Karpas-422 (cell line): ENCODE measurements at regions not wholly inside any gene's neighbourhood (a gene's known extent, or its start where the extent isn't known, plus 50 kb on each side); places are given as distances from the start of the nearest gene placed in this dataset.

Experiments used
- DNase-seq: peaks from one replicate; pipeline ENCODE4 v3.0.0-alpha.2; 2015
- H2AFZ ChIP-seq: fragments of 200-600 bp; sonication (generic); 2 replicates; pipeline ENCODE4 v1.6.1; 2014; ENCODE audit warnings: antibody characterized with exemption, low read length, mixed read lengths
- H3K27ac ChIP-seq: fragments of 200-600 bp; sonication (generic); 2 replicates; pipeline ENCODE4 v1.5.1; 2014; ENCODE audit warnings: mild to moderate bottlenecking, low read length, moderate library complexity
- H3K27me3 ChIP-seq: fragments of 200-600 bp; sonication (generic); 2 replicates; pipeline ENCODE4 v1.6.1; 2014; ENCODE audit warnings: low read length, mixed read lengths
- H3K36me3 ChIP-seq: fragments of 200-600 bp; sonication (generic); 2 replicates; pipeline ENCODE4 v1.6.1; 2014; ENCODE audit warnings: low read length, mixed read lengths; ENCODE audit not compliant: insufficient read depth
- H3K4me1 ChIP-seq: fragments of 200-600 bp; sonication (generic); 2 replicates; pipeline ENCODE4 v1.6.1; 2014; ENCODE audit warnings: mild to moderate bottlenecking, low read length, mixed read lengths
- H3K4me2 ChIP-seq: fragments of 200-600 bp; sonication (generic); 2 replicates; pipeline ENCODE4 v1.6.1; 2014; ENCODE audit warnings: low read length, low read depth, mild to moderate bottlenecking; ENCODE audit not compliant: poor library complexity, severe bottlenecking
- H3K4me3 ChIP-seq: fragments of 200-600 bp; sonication (generic); 2 replicates; pipeline ENCODE4 v1.5.1; 2014; ENCODE audit warnings: mild to moderate bottlenecking, antibody characterized with exemption, low read length, mixed read lengths
- H3K79me2 ChIP-seq: fragments of 200-600 bp; sonication (generic); 2 replicates; pipeline ENCODE4 v1.6.1; 2014; ENCODE audit warnings: mild to moderate bottlenecking, low read length, mixed read lengths
- H3K9ac ChIP-seq: fragments of 200-600 bp; sonication (generic); 2 replicates; pipeline ENCODE4 v1.6.0; 2014; ENCODE audit warnings: low read length
- H3K9me2 ChIP-seq: fragments of 200-600 bp; sonication (generic), shearing (Covaris generic); replicated peaks from 2 replicates; pipeline ENCODE4 v1.6.0; 2014; ENCODE audit warnings: mild to moderate bottlenecking, low read length, moderate library complexity; ENCODE audit not compliant: insufficient read depth
- H3K9me3 ChIP-seq: fragments of 300-700, 200-600 bp; sonication (generic); 2 replicates; pipeline ENCODE4 v1.6.1; 2014; ENCODE audit warnings: low read length, mixed read lengths
- H4K20me1 ChIP-seq: fragments of 200-600 bp; sonication (generic); 2 replicates; pipeline ENCODE4 v1.6.1; 2014; ENCODE audit warnings: mild to moderate bottlenecking, antibody characterized with exemption, low read length, low read depth; ENCODE audit not compliant: insufficient read depth

DNA sequence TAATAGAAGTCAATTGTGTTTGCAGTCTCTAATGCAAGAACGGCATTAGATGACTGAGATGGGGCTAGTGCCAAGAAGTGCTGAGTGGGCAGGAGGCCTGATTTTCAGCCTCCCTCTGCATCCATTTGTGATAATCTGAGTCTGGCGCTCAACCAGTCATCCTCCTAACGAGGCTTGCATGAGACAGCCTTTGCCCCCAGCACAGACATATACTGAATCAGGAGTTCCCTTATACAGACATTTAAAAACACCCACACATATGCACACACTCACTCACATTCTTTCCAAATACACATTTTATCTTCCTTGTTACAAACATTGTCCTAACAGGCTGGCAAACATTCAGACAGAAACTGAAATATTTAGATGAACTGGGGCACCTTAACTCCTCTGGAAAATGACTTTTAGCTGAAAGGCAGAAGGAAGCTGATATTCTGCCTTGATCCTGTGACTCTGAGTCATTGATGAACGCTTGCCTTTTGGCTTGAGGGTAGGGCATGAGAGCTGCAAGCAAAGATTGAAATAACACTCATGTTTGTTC lies 562.3 kb downstream of the DHX35 start:
- Histone ChIP-seq H3K27ac (peak overlapping the region; percentile 62), H4K20me1 (no peaks in the 10 kb centered on the region), H3K9ac (no peak overlapping the region), H3K79me2 (no peaks in the 10 kb centered on the region), H3K9me3 (no peaks in the 10 kb centered on the region), H3K9me2 (no peaks in the 10 kb centered on the region), H3K36me3 (no peaks in the 10 kb centered on the region), H3K4me3 (no peak overlapping the region), H3K27me3 (no peaks in the 10 kb centered on the region), H3K4me1 (peaks cover 39% of the 10 kb centered on the region), H2AFZ (peak overlapping the region; percentile 83), H3K4me2 (no peak overlapping the region)
- no peak for DNase-seq

- H3K27ac ChIP-seq: peak overlapping the region; percentile 62
- no peaks in the 10 kb centered on the region for H3K36me3 ChIP-seq
- H3K9me2 ChIP-seq: no peaks in the 10 kb centered on the region
- peak overlapping the region; percentile 23; the same call in 1 of the 2 replicates for H2AFZ ChIP-seq
- no peaks in the 10 kb centered on the region for H3K27me3 ChIP-seq
- peak; percentile 48 for DNase-seq
- no peaks in the 10 kb centered on the region for H3K79me2 ChIP-seq
- H3K4me2 ChIP-seq: peak overlapping the region; percentile 46
- peak overlapping the region; percentile 10; the same call in 1 of the 2 replicates for H3K4me3 ChIP-seq
- peak overlapping the region; percentile 22; the same call in 1 of the 2 replicates for H3K9ac ChIP-seq
- no peaks in the 10 kb centered on the region for H3K9me3 ChIP-seq
- no peaks in the 10 kb centered on the region for H4K20me1 ChIP-seq
- H3K4me1 ChIP-seq: peaks cover 32% of the 10 kb centered on the region
Observed at GRCh38 chr20:39523405-39523804, 561.3 kb downstream of the DHX35 start.

DNA sequence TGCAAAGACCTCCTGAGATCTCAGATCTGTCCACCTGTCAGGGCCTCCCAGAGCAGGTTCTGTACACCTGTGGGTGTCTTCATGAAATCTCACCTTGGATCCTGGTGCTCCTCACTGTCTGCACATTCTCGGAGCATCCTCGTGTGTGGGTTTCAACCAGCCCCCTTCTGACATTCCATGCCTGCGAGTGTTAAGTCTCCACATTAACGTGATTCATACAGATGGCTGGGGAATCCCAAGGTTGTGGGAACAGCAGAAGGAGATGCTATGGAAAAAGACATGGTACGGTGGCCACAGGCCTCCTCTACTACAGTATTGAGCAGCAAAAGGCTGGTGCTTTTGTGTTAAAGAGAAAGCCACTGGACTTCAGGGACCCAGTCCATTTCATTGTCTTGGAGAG lies 556.5 kb downstream of the DHX35 start:
- peaks cover 39% of the 10 kb centered on the region for H3K4me1 ChIP-seq
- no peak overlapping the region for H3K4me3 ChIP-seq
- H3K9ac ChIP-seq: no peak overlapping the region
- no peaks in the 10 kb centered on the region for H4K20me1 ChIP-seq
- H3K9me3 ChIP-seq: no peaks in the 10 kb centered on the region
- no peaks in the 10 kb centered on the region for H3K79me2 ChIP-seq
- H3K36me3 ChIP-seq: no peaks in the 10 kb centered on the region
- H3K4me2 ChIP-seq: no peak overlapping the region
- H3K9me2 ChIP-seq: no peaks in the 10 kb centered on the region
- no peak for DNase-seq
- no peak overlapping the region for H3K27ac ChIP-seq
- no peak overlapping the region for H2AFZ ChIP-seq
- no peaks in the 10 kb centered on the region for H3K27me3 ChIP-seq

DNA sequence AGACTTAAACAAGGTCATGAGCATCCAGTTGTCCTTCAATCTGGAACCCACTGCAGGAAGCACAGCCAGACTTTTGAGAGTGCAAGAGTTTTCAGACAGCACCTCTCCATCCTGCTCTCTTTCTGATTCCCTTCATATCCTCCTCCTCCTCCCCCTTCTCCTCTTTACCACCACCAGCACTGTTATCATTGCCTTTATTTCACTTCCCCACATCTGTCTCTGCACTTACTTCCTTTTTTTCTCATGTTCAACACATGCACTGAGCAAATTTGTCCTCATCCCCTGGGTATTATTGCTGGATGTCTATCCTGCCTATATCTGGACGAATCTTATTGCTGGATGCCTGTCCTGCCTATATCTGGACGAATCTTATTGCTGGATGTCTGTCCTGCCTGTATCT lies 554.8 kb downstream of the DHX35 start:
- Histone ChIP-seq H3K9ac (peak overlapping the region; percentile 40), H3K79me2 (no peaks in the 10 kb centered on the region)
- DNase-seq: peak; percentile 80

DNA sequence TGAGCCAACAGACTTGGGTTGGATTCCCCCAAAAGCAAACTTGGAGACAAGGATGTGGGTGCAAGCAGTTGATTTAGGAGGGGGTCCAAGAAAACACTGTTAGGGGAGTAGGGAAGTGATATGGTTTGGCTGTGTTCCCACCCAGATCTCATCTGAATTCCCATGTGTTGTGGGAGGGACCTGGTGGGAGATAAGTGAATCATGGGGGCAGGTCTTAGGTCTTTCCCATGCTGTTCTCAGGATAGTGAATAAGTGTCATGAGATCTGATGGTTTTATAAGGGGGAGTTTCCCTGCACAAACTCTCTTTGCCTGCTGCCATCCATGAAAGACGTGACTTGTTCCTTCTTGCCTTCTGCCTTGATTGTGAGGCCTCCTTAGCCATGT lies 542.6 kb downstream of the DHX35 start:
- no peak overlapping the region for H3K4me2 ChIP-seq

More for the DNA sequence above, 554.8 kb downstream of the DHX35 start:
- Histone ChIP-seq H3K9me3 (no peaks in the 10 kb centered on the region), H3K4me1 (peaks cover 22% of the 10 kb centered on the region), H3K27ac (peak overlapping the region; percentile 76), H3K27me3 (no peaks in the 10 kb centered on the region), H3K9me2 (no peaks in the 10 kb centered on the region), H3K36me3 (no peaks in the 10 kb centered on the region), H3K4me3 (peak overlapping the region; percentile 24; the same call in 1 of the 2 replicates), H4K20me1 (no peaks in the 10 kb centered on the region), H3K4me2 (peak overlapping the region; percentile 57), H2AFZ (peak overlapping the region; percentile 33)

DNA sequence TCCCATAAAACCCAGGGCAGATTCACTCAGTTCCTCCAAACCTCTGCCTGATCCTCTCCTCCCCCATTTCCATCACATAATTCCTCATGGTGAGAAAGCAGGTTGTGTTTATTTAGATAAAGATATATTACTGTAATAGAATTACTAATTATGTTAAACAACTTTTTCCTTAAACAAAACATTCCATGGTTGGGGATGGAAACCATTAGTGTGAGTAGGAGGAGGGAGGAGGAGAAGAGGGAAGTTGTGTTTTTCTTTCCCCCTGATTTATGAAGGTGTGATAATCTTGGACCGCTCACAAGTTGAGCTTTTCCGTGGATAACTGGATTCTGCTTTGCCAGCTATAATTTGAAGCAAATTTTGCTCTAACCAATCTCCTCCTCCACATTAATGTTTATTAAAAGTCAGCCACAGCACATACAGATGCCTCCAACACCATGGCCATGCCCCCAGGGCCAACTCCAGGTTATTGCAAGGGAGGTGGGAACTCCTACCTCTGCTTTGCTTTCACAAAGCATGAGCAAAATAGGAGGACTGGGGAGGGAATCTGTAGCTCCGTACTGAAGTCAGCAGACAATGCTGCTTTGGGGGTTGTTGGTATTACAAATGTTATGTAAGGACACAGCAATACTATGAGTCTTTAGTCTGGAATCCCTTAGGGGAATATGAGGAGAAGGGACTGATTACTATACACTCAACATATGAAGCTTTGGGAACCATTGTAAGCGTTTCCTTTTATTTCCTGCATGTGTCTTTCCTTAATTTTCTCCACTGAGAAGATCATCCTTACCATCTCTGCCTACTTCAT lies 542.0 kb downstream of the DHX35 start:
- H3K9me2 ChIP-seq: no peaks in the 10 kb centered on the region
- peak; percentile 16 for DNase-seq
- no peaks in the 10 kb centered on the region for H3K4me1 ChIP-seq
- no peak overlapping the region for H3K4me3 ChIP-seq
- H3K36me3 ChIP-seq: no peaks in the 10 kb centered on the region
- H4K20me1 ChIP-seq: no peaks in the 10 kb centered on the region
- H3K79me2 ChIP-seq: no peaks in the 10 kb centered on the region
- no peaks in the 10 kb centered on the region for H3K9me3 ChIP-seq
- H2AFZ ChIP-seq: no peak overlapping the region
- no peak overlapping the region for H3K4me2 ChIP-seq
- H3K27me3 ChIP-seq: no peaks in the 10 kb centered on the region
- no peak overlapping the region for H3K9ac ChIP-seq
- H3K27ac ChIP-seq: no peak overlapping the region

More for the DNA sequence above, 542.6 kb downstream of the DHX35 start:
- H3K36me3 ChIP-seq: no peaks in the 10 kb centered on the region
- H3K4me1 ChIP-seq: no peaks in the 10 kb centered on the region
- H4K20me1 ChIP-seq: no peaks in the 10 kb centered on the region
- H3K4me3 ChIP-seq: no peak overlapping the region
- H3K79me2 ChIP-seq: no peaks in the 10 kb centered on the region
- no peak overlapping the region for H2AFZ ChIP-seq
- H3K9me3 ChIP-seq: no peaks in the 10 kb centered on the region
- H3K27ac ChIP-seq: no peak overlapping the region
- no peaks in the 10 kb centered on the region for H3K9me2 ChIP-seq
- no peak overlapping the region for H3K9ac ChIP-seq
- H3K27me3 ChIP-seq: no peaks in the 10 kb centered on the region
- DNase-seq: no peak

- H3K9ac ChIP-seq: no peak overlapping the region
- no peak overlapping the region for H3K4me3 ChIP-seq
- H3K9me2 ChIP-seq: no peaks in the 10 kb centered on the region
Observed at GRCh38 chr20:39492223-39492797, 530.2 kb downstream of the DHX35 start.

DNA sequence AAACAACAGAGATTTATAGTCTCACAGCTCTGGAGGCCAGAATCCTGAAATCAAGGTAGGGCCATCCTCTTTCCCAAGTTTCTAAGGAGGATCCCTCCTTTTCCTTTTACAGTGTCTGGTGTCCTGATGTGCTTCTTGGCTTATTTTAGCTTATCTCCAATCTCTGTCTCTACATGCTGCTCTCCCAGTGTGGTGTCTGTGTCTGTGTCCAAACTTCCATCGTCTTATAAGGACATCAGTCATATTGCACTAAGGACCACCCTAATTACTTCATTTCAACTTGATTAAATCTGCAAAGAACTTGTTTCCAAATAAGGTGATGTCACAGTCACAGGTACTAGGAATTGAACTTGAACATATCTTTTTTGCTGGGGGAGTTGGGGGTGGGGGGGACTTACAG lies 529.6 kb downstream of the DHX35 start:
- Histone ChIP-seq H3K9ac (no peak overlapping the region), H3K9me3 (no peaks in the 10 kb centered on the region), H3K9me2 (no peaks in the 10 kb centered on the region), H2AFZ (no peak overlapping the region), H3K27ac (no peak overlapping the region), H3K36me3 (no peaks in the 10 kb centered on the region), H4K20me1 (no peaks in the 10 kb centered on the region), H3K79me2 (no peaks in the 10 kb centered on the region), H3K4me1 (no peaks in the 10 kb centered on the region), H3K27me3 (no peaks in the 10 kb centered on the region), H3K4me2 (no peak overlapping the region), H3K4me3 (no peak overlapping the region)
- DNase-seq: peak; percentile 2

More at GRCh38 chr20:39492223-39492797, 530.2 kb downstream of the DHX35 start:
- Histone ChIP-seq H3K4me2 (no peak overlapping the region), H3K9me3 (no peaks in the 10 kb centered on the region), H3K27me3 (no peaks in the 10 kb centered on the region), H4K20me1 (no peaks in the 10 kb centered on the region), H3K4me1 (no peaks in the 10 kb centered on the region), H3K79me2 (no peaks in the 10 kb centered on the region), H3K36me3 (no peaks in the 10 kb centered on the region), H2AFZ (no peak overlapping the region), H3K27ac (no peak overlapping the region)
- peak; percentile 29 for DNase-seq
